GM12878 (cell line): ENCODE measurements at regions not wholly inside any gene's neighbourhood (a gene's known extent, or its start where the extent isn't known, plus 50 kb on each side); places are given as distances from the start of the nearest gene placed in this dataset.

Source experiments
- ATAC-seq: fragments of 200-7000 bp; cut with Tn5 transposase; 3 replicates; pipeline ENCODE4 v1.9.1; 2020; ENCODE audit warnings: mild to moderate bottlenecking, moderate library complexity
- BruUV-seq: library from RNA; stranded (reverse); fragments of 400-500 nt; replicated peaks from 2 replicates; lab custom pipeline; 2021; lab: Mats Ljungman, UMichigan
- CTCF ChIA-PET: fragments of 300-600 bp; sonication (Branson Sonifier 250); formaldehyde crosslinking; extraction: SDS; loops from one replicate; lab custom pipeline; 2021; ENCODE audit warnings: inconsistent platforms; lab: Yijun Ruan, JAX
- POLR2A ChIA-PET: fragments of 350-600 bp; formaldehyde crosslinking; extraction: SDS; loops from one replicate; lab custom pipeline; 2021; ENCODE audit warnings: inconsistent platforms; lab: Charles Lee
- RAD21 ChIA-PET: fragments of 300-600 bp; sonication (Branson Sonifier 250); formaldehyde crosslinking; loops from one replicate; lab custom pipeline; 2023; ENCODE audit warnings: antibody characterized with exemption; ENCODE audit not compliant: unreplicated experiment; lab: Charles Lee
- SMC1A ChIA-PET: fragments of 300-600 bp; sonication (Branson Sonifier 250); formaldehyde crosslinking; loops from one replicate; lab custom pipeline; 2023; ENCODE audit not compliant: unreplicated experiment, uncharacterized antibody; lab: Charles Lee
- DNase-seq: peaks from one replicate; pipeline ENCODE4 v3.0.0-alpha.2; 2011; ENCODE audit warnings: low read depth, low spot score
- FAIRE-seq: peaks from 3 replicates; lab custom pipeline; 2011; peaks lifted over from hg19 to GRCh38; lab: Jason Lieb, UNC
- H2AFZ ChIP-seq: 2 replicates; pipeline ENCODE4 v1.6.0; 2011; ENCODE audit warnings: low read depth, low read length, control low read depth; ENCODE audit not compliant: control insufficient read depth
- H3K27ac ChIP-seq: 2 replicates; pipeline ENCODE4 v1.5.1; 2011; ENCODE audit warnings: control low read depth; ENCODE audit not compliant: control insufficient read depth, insufficient read depth
- H3K27me3 ChIP-seq, 2 experiments: replicated peaks in 1 of 2; 2 replicates each; pipeline versions ENCODE4 v1.6.0 to v1.6.1; 2011; ENCODE audit warnings: low read length in 1 of 2; ENCODE audit not compliant: control insufficient read depth in 2 of 2, insufficient read depth in 2 of 2
- H3K36me3 ChIP-seq, 2 experiments: 2 replicates each; pipeline ENCODE4 v1.5.1; 2011; ENCODE audit warnings: low read length in 1 of 2; ENCODE audit not compliant: control insufficient read depth in 2 of 2, insufficient read depth in 2 of 2
- H3K4me1 ChIP-seq: 2 replicates; pipeline ENCODE4 v1.6.1; 2011; ENCODE audit warnings: mild to moderate bottlenecking, low read length, moderate library complexity, mixed read lengths; ENCODE audit not compliant: control insufficient read depth, insufficient read depth
- H3K4me2 ChIP-seq: 2 replicates; pipeline ENCODE4 v1.6.0; 2011; ENCODE audit warnings: control low read depth; ENCODE audit not compliant: control insufficient read depth, insufficient read depth
- H3K4me3 ChIP-seq: fragments of 200-600 bp; sonication (generic); 2 replicates; pipeline ENCODE4 v1.5.1; 2016
- H3K79me2 ChIP-seq: 2 replicates; pipeline ENCODE4 v1.6.0; 2011; ENCODE audit warnings: low read length; ENCODE audit not compliant: control insufficient read depth, insufficient read depth
- H3K9ac ChIP-seq: 2 replicates; pipeline ENCODE4 v1.8.0; 2011; ENCODE audit warnings: low read length, control low read depth, mixed read lengths; ENCODE audit not compliant: control insufficient read depth, insufficient read depth
- H3K9me3 ChIP-seq: replicated peaks from 3 replicates; pipeline ENCODE4 v1.5.1; 2011; ENCODE audit warnings: mild to moderate bottlenecking, low read length; ENCODE audit not compliant: control insufficient read depth, insufficient read depth
- H4K20me1 ChIP-seq: 2 replicates; pipeline ENCODE4 v1.6.0; 2011; ENCODE audit not compliant: control insufficient read depth, insufficient read depth
- BRCA1 ChIP-seq: IDR thresholded peaks from 2 replicates; pipeline ENCODE4 v1.6.1; 2011; ENCODE audit warnings: low read depth, low read length, improper control_type of control experiment
- CREM ChIP-seq: IDR thresholded peaks from 2 replicates; pipeline ENCODE4 v1.6.1; 2014; ENCODE audit warnings: antibody characterized with exemption, low read depth
- E4F1 ChIP-seq: fragments of 450-650 bp; IDR thresholded peaks from 2 replicates; pipeline ENCODE4 v1.6.1; 2018; ENCODE audit warnings: borderline replicate concordance, mild to moderate bottlenecking; ENCODE audit not compliant: partially characterized antibody
- EP300 ChIP-seq, 2 experiments: fragments of 150-350 bp in 1 of 2; IDR thresholded peaks; 2 replicates each; pipeline ENCODE4 v1.6.1; 2011 to 2012; ENCODE audit warnings: low read depth in 2 of 2, low read length in 2 of 2, borderline replicate concordance in 1 of 2, improper control_type of control experiment in 1 of 2, inconsistent platforms in 1 of 2; ENCODE audit not compliant: control insufficient read depth in 1 of 2
- ETV6 ChIP-seq, 2 experiments: fragments of 450-650 bp in 1 of 2; IDR thresholded peaks in 1 of 2; conservative IDR thresholded peaks in 1 of 2; 2 replicates each; pipeline ENCODE4 v1.6.1; 2014; ENCODE audit warnings: antibody characterized with exemption in 1 of 2, borderline replicate concordance in 1 of 2, low read depth in 1 of 2, mild to moderate bottlenecking in 1 of 2, moderate library complexity in 1 of 2
- EZH2 ChIP-seq: IDR thresholded peaks from 2 replicates; pipeline ENCODE4 v1.6.1; 2012; ENCODE audit warnings: low read depth, mild to moderate bottlenecking, control low read depth, inconsistent platforms, low read length, borderline replicate concordance; ENCODE audit not compliant: control insufficient read depth
- GABPA ChIP-seq: IDR thresholded peaks from 2 replicates; pipeline ENCODE4 v1.6.1; 2014; ENCODE audit warnings: antibody characterized with exemption, low read depth, mild to moderate bottlenecking, inconsistent platforms
- HCFC1 ChIP-seq: fragments of 150-350 bp; IDR thresholded peaks from 2 replicates; pipeline ENCODE4 v1.6.1; 2014; ENCODE audit warnings: low read length
- IRF4 ChIP-seq: IDR thresholded peaks from 2 replicates; pipeline ENCODE4 v1.6.1; 2011; ENCODE audit warnings: low read depth, low read length
- KDM1A ChIP-seq: fragments of 200-600 bp; sonication (generic); IDR thresholded peaks from 2 replicates; pipeline ENCODE4 v1.6.1; 2016; ENCODE audit warnings: borderline replicate concordance
- LARP7 ChIP-seq: fragments of 450-650 bp; IDR thresholded peaks from 2 replicates; pipeline ENCODE4 v1.6.1; 2017; ENCODE audit warnings: mild to moderate bottlenecking
- RCOR1 ChIP-seq: conservative IDR thresholded peaks from 2 replicates; pipeline ENCODE4 v1.6.1; 2012; ENCODE audit warnings: low read depth, low read length, improper control_type of control experiment
- SPI1 ChIP-seq: IDR thresholded peaks from 2 replicates; pipeline ENCODE4 v1.6.1; 2011; ENCODE audit warnings: low read depth, mild to moderate bottlenecking, low read length, moderate library complexity, borderline replicate concordance; ENCODE audit not compliant: insufficient read depth
- TAF1 ChIP-seq: IDR thresholded peaks from 2 replicates; pipeline ENCODE4 v1.6.1; 2011; ENCODE audit warnings: mild to moderate bottlenecking, low read depth, low read length, borderline replicate concordance
- whole genome bisulfite sequencing: methylation state at CpG from one replicate; pipeline ENCODE4 v1.1.6; 2016; ENCODE audit warnings: low lambda C conversion rate; ENCODE audit not compliant: insufficient replicate concordance, insufficient coverage; ENCODE audit errors: missing lambda C conversion rate; 5-methylcytosine and 5-hydroxymethylcytosine counted together
- in situ Hi-C: fragments of 300-500 bp; cut with MboI; formaldehyde crosslinking; loops from 9 replicates; pipeline ENCODE4 v1.14.3; 2018; ENCODE audit warnings: mixed read lengths
- intact Hi-C: fragments of 100-400 bp; cut with micrococcal nuclease; formaldehyde crosslinking; loops from one replicate; pipeline ENCODE4 v1.14.2; 2022; ENCODE audit not compliant: unreplicated experiment
- TF ChIP-seq, protein P1 (sequence below): fragments of 450-650 bp; IDR thresholded peaks from 2 replicates; pipeline ENCODE4 v1.6.1; 2017; ENCODE audit warnings: low read depth, mild to moderate bottlenecking, moderate library complexity
- TF ChIP-seq, protein P2 (sequence below): IDR thresholded peaks from 2 replicates; pipeline ENCODE4 v1.6.1; 2012; ENCODE audit warnings: low read depth, low read length, improper control_type of control experiment

- TF ChIP-seq, protein P1, sequence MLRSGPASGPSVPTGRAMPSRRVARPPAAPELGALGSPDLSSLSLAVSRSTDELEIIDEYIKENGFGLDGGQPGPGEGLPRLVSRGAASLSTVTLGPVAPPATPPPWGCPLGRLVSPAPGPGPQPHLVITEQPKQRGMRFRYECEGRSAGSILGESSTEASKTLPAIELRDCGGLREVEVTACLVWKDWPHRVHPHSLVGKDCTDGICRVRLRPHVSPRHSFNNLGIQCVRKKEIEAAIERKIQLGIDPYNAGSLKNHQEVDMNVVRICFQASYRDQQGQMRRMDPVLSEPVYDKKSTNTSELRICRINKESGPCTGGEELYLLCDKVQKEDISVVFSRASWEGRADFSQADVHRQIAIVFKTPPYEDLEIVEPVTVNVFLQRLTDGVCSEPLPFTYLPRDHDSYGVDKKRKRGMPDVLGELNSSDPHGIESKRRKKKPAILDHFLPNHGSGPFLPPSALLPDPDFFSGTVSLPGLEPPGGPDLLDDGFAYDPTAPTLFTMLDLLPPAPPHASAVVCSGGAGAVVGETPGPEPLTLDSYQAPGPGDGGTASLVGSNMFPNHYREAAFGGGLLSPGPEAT, result no peak
- TF ChIP-seq LARP7 (no peak), GABPA (no peak)
- TF ChIP-seq, protein P2, sequence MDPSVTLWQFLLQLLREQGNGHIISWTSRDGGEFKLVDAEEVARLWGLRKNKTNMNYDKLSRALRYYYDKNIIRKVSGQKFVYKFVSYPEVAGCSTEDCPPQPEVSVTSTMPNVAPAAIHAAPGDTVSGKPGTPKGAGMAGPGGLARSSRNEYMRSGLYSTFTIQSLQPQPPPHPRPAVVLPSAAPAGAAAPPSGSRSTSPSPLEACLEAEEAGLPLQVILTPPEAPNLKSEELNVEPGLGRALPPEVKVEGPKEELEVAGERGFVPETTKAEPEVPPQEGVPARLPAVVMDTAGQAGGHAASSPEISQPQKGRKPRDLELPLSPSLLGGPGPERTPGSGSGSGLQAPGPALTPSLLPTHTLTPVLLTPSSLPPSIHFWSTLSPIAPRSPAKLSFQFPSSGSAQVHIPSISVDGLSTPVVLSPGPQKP, result no peak
- TF ChIP-seq, all 136 proteins: peak for 0
These were observed 79.0 kb downstream of the PTGR3 start (continued) for GRCh38 chr18:75129717-75130477.

DNA sequence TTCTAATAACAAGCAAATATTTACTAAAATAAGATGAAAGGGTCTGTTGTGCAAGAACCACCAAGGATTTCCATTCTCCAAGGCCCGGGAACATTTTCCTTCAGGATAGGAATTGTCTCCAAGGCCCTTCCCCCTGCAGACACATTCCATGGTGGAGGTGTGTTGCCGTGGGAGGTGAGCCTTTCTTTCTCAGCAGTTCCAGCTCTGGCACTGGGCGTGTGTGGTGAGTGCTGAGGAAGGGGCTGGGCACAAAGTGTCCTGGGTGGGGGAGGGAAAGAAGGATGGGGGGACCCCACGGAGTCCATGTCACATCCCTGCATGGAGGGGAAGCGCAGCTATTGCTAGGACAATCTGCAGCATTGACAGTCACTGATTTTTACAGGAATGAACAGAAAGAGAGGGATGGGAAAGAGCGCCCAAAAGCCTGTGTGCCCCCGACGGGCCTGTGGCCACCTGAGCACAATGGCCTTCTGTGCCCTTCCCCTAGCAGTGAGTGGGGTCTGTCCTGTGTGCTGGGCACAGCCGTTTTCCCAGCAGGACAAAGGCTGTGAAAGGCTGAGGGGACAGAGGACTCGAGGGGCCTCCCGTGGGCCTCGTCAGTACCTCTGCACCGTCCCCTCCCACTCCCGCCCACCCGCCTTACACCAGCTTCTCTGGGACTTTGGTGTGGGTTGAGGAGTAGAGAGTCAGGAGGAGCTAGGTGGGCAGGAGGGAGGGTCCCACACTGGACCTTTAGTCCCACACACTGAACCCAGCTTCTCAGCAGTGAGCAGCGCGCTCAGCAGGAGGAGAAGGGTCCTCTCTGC lies 79.8 kb downstream of the PTGR3 start:
- SMC1A ChIA-PET, result no interaction called here
- H3K36me3 ChIP-seq, result no peaks in the 10 kb centered on the region
- no peaks in the 10 kb centered on the region for H3K4me1 ChIP-seq
- in situ Hi-C loops, result no loop called here
- no peak for FAIRE-seq
- CTCF ChIA-PET, result no interaction called here
- no TSS peak for BruUV-seq
- 52% methylated on average over 15 of the region's 17 CpGs for WGBS
- DNase-seq, result no peak
- no peaks in the 10 kb centered on the region for H3K27me3 ChIP-seq
- POLR2A ChIA-PET, result no interaction called here
- no peaks in the 10 kb centered on the region for H3K9me3 ChIP-seq
- no peaks in the 10 kb centered on the region for H4K20me1 ChIP-seq
- RAD21 ChIA-PET, result no interaction called here
- no peak overlapping the region for H3K9ac ChIP-seq
- H3K79me2 ChIP-seq, result no peaks in the 10 kb centered on the region
- H3K4me2 ChIP-seq, result no peak overlapping the region
- no peak overlapping the region for H2AFZ ChIP-seq
- intact Hi-C loops, result no loop called here
- H3K27ac ChIP-seq, result no peak overlapping the region
- no peak overlapping the region for H3K4me3 ChIP-seq
- ATAC-seq, result no peak
- TF ChIP-seq SPI1, result no peak
- TF ChIP-seq CREM, result no peak
- no peak for TF ChIP-seq ETV6 (conservative IDR thresholded peaks at IDR 0.05 in 1 of 2, IDR thresholded peaks at IDR 0.05 in 1 of 2; ENCODE audit: borderline replicate concordance in 1 of 2, low read depth in 1 of 2)
- no peak for TF ChIP-seq EZH2
- TF ChIP-seq BRCA1, result no peak
- TF ChIP-seq HCFC1, result no peak
- TF ChIP-seq TAF1, result no peak
- TF ChIP-seq KDM1A, result no peak
- no peak for TF ChIP-seq RCOR1
- TF ChIP-seq EP300 (IDR thresholded peaks at IDR 0.05; ENCODE audit: borderline replicate concordance in 1 of 2, control insufficient read depth in 1 of 2, low read depth in 2 of 2, low read length in 2 of 2), result no peak
- no peak for TF ChIP-seq IRF4
- no peak for TF ChIP-seq E4F1
